GM03348 (cell line): ENCODE measurements at regions not wholly inside any gene's neighbourhood (a gene's known extent, or its start where the extent isn't known, plus 50 kb on each side); places are given as distances from the start of the nearest gene placed in this dataset.
A peak's percentile ranks its signal among the peaks of the same experiment; 100 is the strongest.
"Not testable (repeated sequence)": the region's sequence is repeated elsewhere in the genome, so short reads cannot be mapped to it uniquely, and the experiment has no call there.

Experiments
- DNase-seq: peaks from one replicate; pipeline ENCODE4 v3.0.0; 2012; ENCODE audit warnings: low spot score

DNA sequence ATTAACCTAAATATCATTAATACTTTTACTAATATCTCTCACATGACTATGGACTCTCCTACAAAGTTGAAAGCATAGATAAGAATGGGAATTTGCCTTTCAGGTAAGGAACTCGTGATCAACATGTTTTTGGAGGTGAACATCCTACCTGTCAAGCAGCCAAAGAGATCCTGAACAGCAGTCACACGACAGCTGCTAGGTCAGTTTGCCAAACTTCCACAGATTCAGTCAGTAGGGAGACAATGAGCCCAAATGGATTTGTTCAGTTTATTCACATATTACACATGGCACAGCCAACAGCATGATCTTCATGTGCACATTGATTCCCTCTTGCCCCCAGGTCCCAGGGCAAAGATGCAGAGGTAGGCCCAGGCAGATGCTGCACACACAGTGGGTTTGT lies 86.1 kb upstream of the LOC128125822 start:
- no peak for DNase-seq

DNA sequence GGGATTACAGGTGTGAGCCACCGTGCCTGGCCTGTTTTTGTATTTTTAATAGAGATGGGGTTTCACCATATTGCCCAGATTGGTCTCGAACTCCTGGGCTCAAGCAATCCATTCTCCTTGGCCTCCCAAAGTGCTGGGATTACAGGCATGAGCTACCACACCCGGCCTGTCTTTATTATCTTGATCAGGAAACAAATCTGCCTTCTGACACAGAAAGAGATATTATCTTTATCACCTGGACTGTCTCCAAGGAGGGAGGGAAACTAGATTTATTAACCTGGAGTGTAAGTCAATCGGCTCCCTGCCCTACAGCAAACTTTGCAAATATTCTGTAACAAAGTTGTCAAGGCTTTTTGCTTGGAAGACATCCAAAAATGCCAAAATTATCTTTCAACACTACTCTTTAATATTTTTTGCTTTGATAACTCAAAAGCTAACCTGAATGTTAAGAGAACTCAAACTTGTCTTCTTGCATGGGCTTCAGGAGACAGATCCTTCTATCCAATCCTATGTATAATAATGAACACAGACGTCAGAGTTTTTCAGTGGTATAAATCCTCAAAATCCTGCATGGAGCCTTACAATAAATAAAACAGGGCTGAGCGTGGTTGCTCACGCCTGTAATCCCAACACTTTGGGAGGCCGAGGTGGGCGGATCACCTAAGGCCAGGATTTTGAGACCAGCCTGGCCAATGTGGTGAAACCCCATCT lies 85.0 kb upstream of the LOC128125822 start:
- DNase-seq, result no peak

DNA sequence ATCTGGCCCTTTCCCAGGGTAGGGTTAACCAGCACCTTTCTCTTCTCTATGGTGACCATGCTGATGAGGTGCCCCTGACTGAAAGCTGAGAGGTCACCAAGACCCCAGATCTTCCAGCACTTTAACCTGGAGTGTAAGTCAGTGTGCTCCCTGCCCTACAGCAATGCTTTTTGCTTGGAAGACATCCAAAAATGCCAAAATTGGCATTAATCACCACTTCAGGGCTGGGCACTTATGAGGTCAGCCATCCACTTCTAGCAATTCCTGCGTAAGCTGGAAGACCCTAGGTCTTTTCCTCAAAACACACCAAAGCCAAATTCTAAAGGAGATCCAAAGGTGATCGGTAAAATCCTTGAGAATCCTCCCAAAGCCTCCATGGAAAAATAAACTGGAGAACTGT lies 81.2 kb upstream of the LOC128125822 start:
- DNase-seq, result no peak

DNA sequence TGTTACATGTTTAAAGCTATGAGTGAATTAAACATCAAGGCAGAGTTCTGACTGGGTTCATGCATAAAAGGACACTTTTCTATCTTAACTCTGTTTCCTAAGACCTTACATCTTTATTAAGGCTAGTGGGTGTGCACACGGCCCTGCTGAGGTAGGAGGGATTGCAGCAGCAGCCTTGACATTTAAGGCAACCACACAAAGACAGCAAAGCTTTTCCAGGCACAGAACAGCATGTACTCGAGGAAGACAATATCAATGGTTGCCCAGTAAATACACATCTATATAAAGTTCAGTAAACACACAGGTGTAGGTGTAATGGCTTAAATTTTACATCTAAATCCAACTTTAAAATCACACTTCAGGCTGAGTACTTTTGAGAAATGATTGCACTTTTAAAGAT lies 79.8 kb upstream of the LOC128125822 start:
- no peak for DNase-seq

DNA sequence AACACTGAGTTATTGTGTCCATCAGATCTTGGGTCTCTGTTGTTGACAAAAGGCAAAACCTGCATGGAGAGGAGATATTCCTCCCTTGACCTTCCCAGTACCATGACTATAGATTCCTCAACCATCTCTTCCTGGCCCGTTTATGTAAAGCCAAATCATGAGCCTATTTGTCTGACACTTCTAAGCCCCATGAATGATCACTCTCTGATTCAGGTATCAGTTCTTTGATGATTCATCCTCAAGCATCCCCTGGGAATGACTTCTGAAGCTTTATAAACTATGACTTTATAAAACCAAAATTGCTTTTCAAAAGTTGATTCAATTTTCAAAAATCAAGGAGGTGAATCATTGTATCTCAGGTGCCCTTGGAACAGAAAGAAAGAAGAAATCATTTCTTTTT lies 78.7 kb upstream of the LOC128125822 start:
- no peak for DNase-seq

DNA sequence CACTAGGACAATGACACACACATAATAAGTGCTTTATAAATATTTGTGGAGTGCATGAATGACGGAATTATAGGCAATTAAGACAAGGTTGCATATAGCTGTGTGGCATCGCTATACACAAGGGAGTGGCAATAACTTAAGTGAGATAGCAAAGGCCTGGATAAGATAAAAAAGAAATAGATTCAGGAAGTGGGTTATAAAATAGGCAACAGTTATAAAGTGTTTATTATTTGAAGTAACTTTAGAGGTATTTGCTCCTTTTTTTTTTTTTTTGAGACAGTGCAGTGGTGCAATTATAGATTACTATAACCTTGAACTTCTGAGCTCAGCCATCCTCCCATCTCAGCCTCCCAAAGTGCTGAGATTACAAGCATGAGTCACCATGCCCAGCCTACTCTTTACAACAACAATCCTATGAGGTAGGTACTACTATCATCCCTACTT lies 75.9 kb upstream of the LOC128125822 start:
- DNase-seq, result no peak

DNA sequence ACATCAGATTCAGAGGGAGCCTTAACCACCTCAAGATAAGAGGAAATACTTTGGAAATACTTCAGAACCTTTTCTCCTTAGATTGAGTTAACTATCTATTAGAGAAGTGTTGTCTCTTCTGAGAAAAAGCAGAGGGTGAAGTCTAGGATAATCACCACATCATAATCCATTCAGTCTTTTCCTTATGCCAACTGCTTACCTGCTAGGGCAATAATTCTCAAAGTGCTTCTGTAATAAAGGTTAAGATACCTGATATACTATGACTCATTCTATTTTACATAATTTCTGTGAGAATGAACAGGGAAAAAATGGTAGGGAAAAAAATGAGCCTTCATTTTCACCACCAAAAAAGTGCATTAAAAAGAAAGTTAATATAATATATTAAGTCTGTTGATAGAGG lies 70.1 kb upstream of the LOC128125822 start:
- DNase-seq, result no peak

DNA sequence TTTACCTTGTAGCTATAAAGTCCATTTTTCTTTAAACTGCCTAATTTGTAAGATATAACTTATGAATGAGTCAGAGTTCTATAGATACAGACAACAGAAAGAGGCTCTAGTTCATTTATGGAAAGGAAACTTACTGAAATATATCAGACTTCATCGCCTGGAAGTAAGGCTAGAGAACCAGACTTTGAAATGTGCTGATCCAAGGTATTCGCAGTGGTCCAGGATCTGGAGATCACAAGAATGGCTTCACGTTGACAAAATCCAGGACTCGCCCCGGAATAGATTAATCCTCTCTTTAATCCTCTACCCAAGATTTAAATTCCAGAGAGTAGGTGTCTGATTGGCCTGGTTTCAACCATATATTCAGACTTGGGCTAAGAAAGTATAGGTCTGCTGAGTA lies 69.1 kb upstream of the LOC128125822 start:
- DNase-seq, result no peak

DNA sequence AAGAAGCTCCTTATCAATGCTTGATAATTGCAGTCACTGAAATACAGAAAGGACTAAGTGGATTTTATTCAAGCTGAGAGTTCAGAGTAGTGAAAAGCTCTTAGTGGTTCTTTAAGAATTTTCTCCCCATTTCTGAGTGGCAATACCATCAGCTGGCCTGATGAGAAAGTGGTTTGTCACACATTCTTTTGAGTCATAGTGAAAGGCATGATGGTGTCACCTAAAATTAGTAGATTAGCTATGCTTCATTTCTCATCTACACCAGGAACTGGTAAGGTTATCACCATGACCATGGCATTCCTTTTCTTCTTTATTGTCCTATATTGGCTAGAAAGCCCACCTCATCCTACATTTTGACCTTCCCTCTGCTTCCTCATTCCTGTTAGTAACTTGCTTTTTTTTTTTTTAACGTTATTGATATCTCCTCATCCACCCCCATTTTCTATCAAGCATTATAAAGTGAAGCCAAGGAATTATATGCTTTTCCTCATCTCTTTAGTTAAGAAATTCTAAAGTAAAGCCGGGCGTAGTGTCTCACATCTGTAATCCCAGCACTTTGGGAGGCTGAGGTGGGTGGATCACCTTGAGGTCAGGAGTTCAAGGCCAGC lies 67.4 kb upstream of the LOC128125822 start:
- DNase-seq, result no peak

DNA sequence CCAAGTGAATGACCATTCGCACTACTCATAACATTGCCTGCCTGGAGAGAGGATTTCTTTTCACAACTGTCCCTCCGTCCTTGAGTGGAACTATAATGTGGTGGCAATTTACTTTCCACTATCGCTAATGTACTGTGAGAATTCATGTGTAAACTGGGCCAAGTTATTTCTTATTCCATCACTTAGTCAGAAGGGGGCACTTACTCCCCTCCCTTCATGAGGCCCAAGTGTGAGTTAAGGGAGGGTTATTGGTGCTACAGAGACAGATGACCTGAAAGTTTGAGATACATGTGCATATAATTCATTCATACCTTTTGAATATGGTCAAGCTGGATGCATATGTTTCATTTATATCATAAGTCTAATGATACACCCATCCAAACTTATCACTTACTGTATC lies 65.2 kb upstream of the LOC128125822 start:
- DNase-seq, result no peak

DNA sequence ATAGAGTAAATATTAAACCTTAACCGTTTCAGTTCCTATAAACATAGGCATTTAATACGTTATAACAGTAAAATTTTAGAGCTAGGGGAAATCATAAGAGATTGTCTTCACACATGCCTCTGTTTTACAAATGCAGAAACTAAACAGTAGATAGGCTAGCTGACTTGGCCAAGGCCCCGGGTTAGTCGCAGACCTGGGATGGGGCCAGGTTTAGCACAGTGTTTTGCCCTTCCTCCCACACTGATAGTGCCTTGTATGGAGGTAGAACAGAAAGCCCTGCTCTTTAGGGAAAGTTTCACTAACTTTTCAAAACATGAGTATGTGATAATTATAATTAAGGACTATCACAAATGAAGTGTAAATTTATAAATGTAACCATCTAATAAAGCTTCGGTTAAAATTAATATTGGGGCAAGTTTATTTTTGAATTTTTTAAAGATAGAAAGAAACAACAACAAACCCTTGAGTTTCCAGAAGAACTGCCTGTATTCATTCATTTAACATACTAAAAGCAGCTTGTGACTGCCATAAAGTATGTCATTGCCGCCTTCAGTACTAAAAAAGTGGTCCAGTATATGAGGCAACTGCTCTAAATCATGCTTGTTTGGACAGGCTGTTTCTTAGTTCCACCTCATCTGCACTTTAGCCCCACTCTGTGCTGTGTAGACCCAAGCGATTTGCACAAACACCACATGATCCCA lies 62.5 kb upstream of the LOC128125822 start:
- DNase-seq, result peak; percentile 14

DNA sequence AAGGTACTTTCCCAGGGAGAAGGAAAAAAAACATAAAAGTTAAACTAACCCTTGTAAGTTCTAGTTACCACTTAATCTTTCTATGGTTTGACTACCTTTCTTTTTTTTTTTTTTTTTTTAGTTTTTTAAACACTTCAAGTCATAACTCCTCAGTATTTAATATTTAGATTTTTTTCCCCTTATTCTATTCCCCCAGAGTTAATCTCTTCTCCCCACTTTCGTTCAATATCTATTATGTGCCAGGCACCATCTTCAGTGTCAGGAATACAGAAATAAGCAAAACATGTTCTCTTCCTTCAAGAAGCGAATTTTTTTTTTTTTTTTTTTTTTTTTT lies 62.0 kb upstream of the LOC128125822 start:
- DNase-seq, result no peak

DNA sequence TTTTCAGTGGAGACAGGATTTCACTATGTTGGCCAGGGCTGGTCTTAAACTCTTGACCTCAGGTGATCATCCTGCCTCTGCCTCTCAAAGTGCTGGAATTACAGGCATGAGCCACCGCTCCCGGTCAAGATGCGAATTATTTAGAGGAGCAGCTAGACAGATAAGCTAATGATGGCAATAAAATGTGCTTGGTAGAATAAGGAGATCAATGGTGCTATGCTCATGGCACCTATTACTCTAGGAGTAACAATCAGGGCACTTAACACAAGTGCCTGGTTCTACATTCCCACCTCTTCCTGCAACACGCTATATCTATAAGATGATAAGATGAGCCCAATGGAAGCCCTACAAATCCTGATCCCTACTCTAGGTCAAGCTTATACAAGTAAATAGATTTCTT lies 61.4 kb upstream of the LOC128125822 start:
- DNase-seq, result no peak

DNA sequence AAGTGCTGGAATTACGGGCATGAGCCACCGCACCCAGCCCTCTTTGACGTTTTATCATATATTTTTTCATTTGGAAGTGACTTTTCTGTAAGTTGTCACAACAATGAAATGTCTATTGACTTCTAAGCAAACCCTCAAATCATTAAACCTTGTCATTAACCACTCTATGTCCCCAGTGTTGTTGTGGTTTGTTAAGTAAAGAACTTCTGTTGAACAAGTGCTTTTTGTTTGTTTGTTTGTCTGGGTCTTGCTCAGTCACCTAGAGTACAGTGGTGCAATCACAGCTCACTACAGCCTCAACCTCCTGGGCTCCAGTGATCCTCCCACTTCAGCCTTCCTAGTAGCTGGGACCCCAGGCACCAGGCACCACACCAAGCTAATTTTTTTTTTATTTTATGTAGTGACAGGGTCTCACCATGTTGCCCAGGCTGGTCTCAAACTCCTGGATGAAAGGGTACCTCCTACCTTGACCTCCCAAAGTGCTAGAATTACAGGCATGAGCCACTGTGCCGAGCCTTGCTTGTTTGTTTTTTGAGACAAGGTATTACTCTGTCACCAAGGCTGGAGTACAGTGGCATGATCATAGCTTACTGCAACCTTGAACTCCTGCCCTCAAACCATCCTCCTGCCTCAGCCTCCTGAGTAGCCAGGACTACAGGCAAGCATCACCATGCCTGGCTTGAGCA lies 57.6 kb upstream of the LOC128125822 start:
- DNase-seq, result no peak

DNA sequence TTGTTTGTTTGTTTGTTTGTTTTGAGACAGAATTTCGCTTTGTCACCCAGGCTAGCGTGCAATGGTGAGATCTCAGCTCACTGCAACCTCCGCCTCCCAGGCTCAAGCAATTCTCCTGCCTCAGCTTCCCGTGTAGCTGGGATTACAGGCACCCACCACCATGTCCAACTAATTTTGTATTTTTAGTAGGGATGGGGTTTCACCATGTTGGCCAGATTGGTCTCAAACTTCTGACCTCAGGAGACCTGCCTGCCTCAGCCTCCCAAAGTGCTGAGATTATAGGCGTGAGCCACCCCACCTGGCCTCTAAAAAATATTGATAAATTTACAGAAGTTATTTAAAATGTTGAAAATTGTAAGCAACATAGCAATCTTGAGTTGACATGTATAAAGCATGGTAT lies 57.1 kb upstream of the LOC128125822 start:
- not testable (repeated sequence) for DNase-seq

DNA sequence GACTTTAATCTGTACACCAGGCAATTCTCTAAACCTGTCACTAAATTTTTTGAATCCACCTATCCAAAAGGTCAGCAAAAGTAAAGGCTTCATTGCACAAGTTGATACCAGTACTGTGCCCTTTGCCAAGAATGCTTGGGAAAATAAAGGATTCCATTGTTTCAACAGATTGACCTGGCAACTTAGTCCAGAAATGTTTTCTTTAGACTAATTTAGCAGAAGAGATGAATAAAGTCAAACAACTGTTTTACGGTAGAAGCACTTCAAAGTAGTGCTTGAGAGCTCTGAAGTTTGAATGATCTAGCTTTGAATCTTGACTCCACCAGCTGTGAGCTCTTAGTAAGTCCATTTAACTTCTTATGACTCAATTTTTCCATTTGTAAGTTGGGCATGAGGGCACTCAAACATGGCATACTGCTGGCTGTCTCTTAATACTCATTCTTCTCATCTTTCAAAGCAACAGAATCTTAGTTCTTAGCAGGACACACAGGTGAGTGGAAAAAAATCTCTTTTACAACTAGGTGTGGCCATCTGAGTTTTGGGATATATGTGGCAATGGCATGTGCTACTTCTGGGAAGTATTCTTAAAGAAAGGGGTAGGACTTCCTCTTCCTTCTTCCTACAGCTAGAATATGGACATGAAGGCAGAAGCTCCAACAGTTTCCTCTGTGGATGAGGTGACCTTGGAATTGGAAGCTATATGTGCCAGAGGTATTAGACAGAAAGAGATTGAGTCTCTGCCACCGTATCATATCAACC lies 55.9 kb upstream of the LOC128125822 start:
- DNase-seq, result no peak

DNA sequence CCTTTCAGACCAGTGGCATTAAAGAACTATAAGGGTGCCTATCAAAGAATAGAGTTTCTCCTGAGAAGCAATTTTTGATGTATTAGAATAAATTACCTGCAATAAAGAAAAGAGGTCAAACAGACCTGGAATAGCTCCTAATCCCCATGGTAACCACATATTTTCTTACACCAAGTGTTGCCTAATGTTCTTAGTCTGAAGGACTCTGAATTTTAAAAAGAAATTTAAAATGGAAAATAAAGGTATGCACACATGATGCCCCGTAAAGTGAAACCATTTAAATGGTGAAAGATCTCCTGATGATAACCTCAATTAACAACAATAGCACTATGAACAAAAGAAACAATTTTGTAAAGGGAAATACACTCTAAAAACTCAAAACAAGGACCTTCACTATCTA lies 55.1 kb upstream of the LOC128125822 start:
- no peak for DNase-seq

DNA sequence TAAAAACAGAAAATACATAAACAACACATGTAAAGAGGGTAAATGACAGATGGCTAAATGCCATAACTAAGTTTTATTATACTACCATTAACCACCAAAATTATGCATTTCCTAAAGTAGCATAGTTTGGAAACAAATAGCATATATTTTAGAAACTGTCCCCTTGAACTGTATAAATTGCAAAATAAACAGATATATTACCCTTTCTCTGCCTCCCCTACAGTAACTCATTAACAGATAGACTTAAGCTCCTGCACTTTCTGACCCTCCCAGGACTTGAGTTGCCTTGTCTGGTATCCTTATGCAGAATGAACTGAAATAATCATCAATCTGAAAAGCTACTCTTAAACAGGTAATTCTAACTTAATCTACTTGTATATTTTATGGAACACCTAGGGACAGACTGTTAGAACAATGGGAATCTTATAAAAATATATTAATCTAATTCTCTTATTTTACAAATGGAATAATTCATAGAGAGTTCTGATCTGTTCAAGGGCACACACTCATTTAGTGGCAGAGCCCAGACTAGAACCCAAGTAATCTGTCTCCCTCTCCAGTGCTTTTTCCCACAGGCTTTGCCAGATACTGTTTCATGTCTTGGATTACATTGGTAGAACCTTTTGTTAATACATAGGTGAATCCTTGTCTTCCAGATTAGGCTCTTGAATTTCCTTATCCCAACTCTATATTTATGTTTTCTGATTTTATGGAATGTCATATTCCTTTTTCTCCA lies 50.6 kb upstream of the LOC128125822 start:
- no peak for DNase-seq
